ENCODE measurements at regions not wholly inside any gene's neighbourhood (a gene's known extent, or its start where the extent isn't known, plus 50 kb on each side); places are given as distances from the start of the nearest gene placed in this dataset.
"Not testable (repeated sequence)": the region's sequence is repeated elsewhere in the genome, so short reads cannot be mapped to it uniquely, and the experiment has no call there.

GRCh38 chr12:14032191-14032590 lies 50.8 kb upstream of the GRIN2B start:
- not testable (repeated sequence) for H3K27me3 ChIP-seq (ENCODE audit: insufficient read depth, low read length); H3K4me3 ChIP-seq (ENCODE audit: low read length)

DNA sequence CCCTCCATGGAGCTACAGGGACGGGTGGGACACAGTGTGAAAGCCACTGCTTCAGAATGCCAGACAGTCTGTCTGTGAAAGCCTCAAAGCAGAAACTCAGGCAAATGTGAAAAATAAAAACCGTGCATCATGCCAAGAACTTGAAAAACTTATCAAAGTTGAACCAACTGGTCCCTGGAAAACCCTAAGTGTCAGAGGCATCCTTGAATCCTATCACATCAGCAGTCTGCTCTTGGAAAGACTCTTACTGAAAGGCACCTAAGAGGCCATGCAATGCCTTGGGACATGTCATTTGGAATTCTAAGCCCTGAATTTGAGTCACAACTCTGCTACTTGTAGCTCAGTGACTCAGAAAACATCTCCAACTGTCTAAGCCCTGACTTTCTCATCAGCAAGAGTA lies 62.4 kb upstream of the GRIN2B start:
- Histone ChIP-seq H2AFZ (ENCODE audit: low read depth, low read length) (no peak overlapping the region), H3K9me3 (ENCODE audit: low read length) (no peaks in the 10 kb centered on the region), H3K36me3 (ENCODE audit: insufficient read depth, low read length) (no peaks in the 10 kb centered on the region), H3K4me3 (ENCODE audit: low read length) (no peak overlapping the region), H3K27me3 (ENCODE audit: insufficient read depth, low read length) (peaks cover 6% of the 10 kb centered on the region), H3K4me1 (ENCODE audit: insufficient read depth, low read length) (no peaks in the 10 kb centered on the region)

More at GRCh38 chr12:14032191-14032590, 50.8 kb upstream of the GRIN2B start:
- not testable (repeated sequence) for H3K9me3 ChIP-seq (ENCODE audit: low read length); H3K36me3 ChIP-seq (ENCODE audit: insufficient read depth, low read length); H2AFZ ChIP-seq (ENCODE audit: low read depth, low read length); H3K4me1 ChIP-seq (ENCODE audit: insufficient read depth, low read length)

DNA sequence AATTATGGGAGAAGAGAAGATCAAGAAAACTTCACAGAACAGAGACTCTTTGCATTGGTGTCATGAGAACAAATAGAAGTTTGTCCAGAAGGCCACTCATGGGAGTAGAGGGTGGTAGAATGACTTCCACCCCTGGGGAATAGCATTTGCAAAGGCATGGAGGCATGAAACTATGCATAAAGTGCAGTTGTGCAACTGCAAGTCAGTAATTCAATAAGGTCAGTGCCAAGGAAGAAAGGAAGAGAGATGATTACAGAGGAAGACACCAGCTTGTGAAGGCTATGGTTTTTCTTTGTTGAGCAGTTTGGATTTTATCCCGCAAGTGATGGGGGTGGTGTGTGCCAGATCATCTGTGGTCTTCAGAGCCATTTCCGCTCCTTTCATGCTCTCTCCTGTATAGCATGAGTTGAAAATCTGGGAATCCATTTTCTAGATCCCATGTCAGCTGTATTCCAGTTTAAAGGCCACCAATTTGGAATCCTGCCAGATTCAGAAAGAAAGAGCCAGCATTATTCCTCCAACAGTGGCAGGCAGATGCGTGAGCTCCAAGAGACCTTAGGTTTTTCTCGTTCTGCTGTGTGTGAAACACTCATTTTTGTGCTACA lies 67.6 kb upstream of the GRIN2B start:
- Histone ChIP-seq H3K9me3 (ENCODE audit: low read length) (no peaks in the 10 kb centered on the region), H3K4me1 (ENCODE audit: insufficient read depth, low read length) (no peaks in the 10 kb centered on the region), H3K27me3 (ENCODE audit: insufficient read depth, low read length) (peaks cover 7% of the 10 kb centered on the region), H3K4me3 (ENCODE audit: low read length) (no peak overlapping the region), H3K36me3 (ENCODE audit: insufficient read depth, low read length) (no peaks in the 10 kb centered on the region), H2AFZ (ENCODE audit: low read depth, low read length) (no peak overlapping the region)

DNA sequence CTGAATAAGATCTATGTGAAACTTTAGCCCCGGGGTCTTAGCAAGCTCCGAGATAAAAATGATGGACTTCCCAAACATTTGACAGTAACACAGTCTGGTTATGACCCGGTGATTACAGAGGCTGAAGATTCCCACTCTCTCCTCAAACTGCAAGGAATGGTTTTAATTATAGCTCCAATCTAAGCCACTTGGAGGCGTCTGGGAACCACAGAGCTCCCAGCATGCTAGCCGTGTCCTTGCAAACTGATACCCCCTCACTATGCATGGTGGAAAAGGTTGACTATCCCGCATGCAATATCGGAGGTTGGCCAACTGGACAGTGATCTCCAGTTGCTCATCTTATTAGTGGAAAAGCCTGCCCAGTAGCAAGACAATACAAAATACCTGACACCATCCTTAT lies 76.5 kb upstream of the GRIN2B start:
- Histone ChIP-seq H3K27me3 (ENCODE audit: insufficient read depth, low read length) (no peaks in the 10 kb centered on the region), H2AFZ (ENCODE audit: low read depth, low read length) (no peak overlapping the region), H3K9me3 (ENCODE audit: low read length) (no peaks in the 10 kb centered on the region), H3K36me3 (ENCODE audit: insufficient read depth, low read length) (no peaks in the 10 kb centered on the region), H3K4me1 (ENCODE audit: insufficient read depth, low read length) (peaks cover 3% of the 10 kb centered on the region), H3K4me3 (ENCODE audit: low read length) (no peak overlapping the region)

GRCh38 chr12:14058717-14059116 lies 77.3 kb upstream of the GRIN2B start:
- no peak overlapping the region for H3K4me3 ChIP-seq (ENCODE audit: low read length)
- no peaks in the 10 kb centered on the region for H3K36me3 ChIP-seq (ENCODE audit: insufficient read depth, low read length)
- no peaks in the 10 kb centered on the region for H3K9me3 ChIP-seq (ENCODE audit: low read length)
- no peak overlapping the region for H2AFZ ChIP-seq (ENCODE audit: low read depth, low read length)
- H3K27me3 ChIP-seq (ENCODE audit: insufficient read depth, low read length): no peaks in the 10 kb centered on the region
- peaks cover 3% of the 10 kb centered on the region for H3K4me1 ChIP-seq (ENCODE audit: insufficient read depth, low read length)

GRCh38 chr12:14059548-14059947 lies 78.1 kb upstream of the GRIN2B start:
- Histone ChIP-seq H2AFZ (ENCODE audit: low read depth, low read length) (no peak overlapping the region), H3K27me3 (ENCODE audit: insufficient read depth, low read length) (no peaks in the 10 kb centered on the region)

GRCh38 chr12:14065616-14066015 lies 84.2 kb upstream of the GRIN2B start:
- Histone ChIP-seq H3K9me3 (ENCODE audit: low read length) (no peaks in the 10 kb centered on the region), H3K36me3 (ENCODE audit: insufficient read depth, low read length) (no peaks in the 10 kb centered on the region), H3K4me1 (ENCODE audit: insufficient read depth, low read length) (no peaks in the 10 kb centered on the region), H2AFZ (ENCODE audit: low read depth, low read length) (no peak overlapping the region), H3K4me3 (ENCODE audit: low read length) (no peak overlapping the region), H3K27me3 (ENCODE audit: insufficient read depth, low read length) (no peaks in the 10 kb centered on the region)

More at GRCh38 chr12:14059548-14059947, 78.1 kb upstream of the GRIN2B start:
- H3K4me1 ChIP-seq (ENCODE audit: insufficient read depth, low read length): peaks cover 3% of the 10 kb centered on the region
- H3K4me3 ChIP-seq (ENCODE audit: low read length): no peak overlapping the region
- no peaks in the 10 kb centered on the region for H3K9me3 ChIP-seq (ENCODE audit: low read length)
- H3K36me3 ChIP-seq (ENCODE audit: insufficient read depth, low read length): no peaks in the 10 kb centered on the region

DNA sequence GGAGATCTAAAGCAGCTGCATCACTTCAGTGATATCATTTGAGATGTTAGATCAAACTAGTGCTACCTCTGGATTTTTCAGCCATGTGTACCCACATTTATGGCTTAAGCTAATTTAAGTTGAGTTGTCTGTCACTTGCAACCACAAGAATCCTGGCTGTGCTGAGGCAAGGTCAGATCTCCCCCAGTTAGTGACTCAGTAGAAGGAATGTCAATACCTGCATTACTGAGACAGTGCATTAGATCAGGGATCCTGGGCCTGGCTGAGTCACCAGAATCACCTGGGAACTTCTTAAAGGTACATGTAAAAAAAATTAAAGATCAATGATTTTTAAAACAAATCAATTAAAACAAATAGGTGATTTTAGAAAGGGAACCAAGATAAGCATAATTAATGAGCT lies 84.6 kb upstream of the GRIN2B start:
- no peak overlapping the region for H3K4me3 ChIP-seq (ENCODE audit: low read length)
- no peaks in the 10 kb centered on the region for H3K9me3 ChIP-seq (ENCODE audit: low read length)
- H3K4me1 ChIP-seq (ENCODE audit: insufficient read depth, low read length): no peaks in the 10 kb centered on the region
- no peak overlapping the region for H2AFZ ChIP-seq (ENCODE audit: low read depth, low read length)
- H3K36me3 ChIP-seq (ENCODE audit: insufficient read depth, low read length): no peaks in the 10 kb centered on the region
- no peaks in the 10 kb centered on the region for H3K27me3 ChIP-seq (ENCODE audit: insufficient read depth, low read length)

- Histone ChIP-seq H2AFZ (ENCODE audit: low read depth, low read length) (no peak overlapping the region), H3K36me3 (ENCODE audit: insufficient read depth, low read length) (no peaks in the 10 kb centered on the region)
Observed at GRCh38 chr12:14068961-14069360, 87.6 kb upstream of the GRIN2B start.

DNA sequence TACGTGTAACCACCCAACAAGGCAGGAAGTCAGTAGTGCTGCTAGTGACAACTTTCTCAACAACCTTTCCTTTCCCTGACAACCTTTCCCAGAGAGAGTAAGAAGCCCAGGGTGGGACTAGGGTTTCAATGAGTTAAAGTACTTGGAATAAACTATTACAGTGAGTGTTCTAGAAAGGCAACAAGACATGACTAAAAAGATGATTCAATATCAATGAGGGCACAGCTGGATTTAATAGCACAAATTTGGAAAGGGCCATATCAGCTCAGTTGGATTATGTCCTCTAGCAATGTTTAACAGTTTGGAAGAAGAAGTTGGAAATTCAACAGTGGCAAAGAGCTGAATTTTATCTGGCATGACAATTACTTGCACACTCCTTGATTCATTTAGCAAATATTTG lies 90.4 kb upstream of the GRIN2B start:
- H2AFZ ChIP-seq (ENCODE audit: low read depth, low read length): no peak overlapping the region
- H3K27me3 ChIP-seq (ENCODE audit: insufficient read depth, low read length): no peaks in the 10 kb centered on the region
- no peaks in the 10 kb centered on the region for H3K9me3 ChIP-seq (ENCODE audit: low read length)
- no peak overlapping the region for H3K4me3 ChIP-seq (ENCODE audit: low read length)
- H3K36me3 ChIP-seq (ENCODE audit: insufficient read depth, low read length): no peaks in the 10 kb centered on the region
- peaks cover 6% of the 10 kb centered on the region for H3K4me1 ChIP-seq (ENCODE audit: insufficient read depth, low read length)

More at GRCh38 chr12:14068961-14069360, 87.6 kb upstream of the GRIN2B start:
- Histone ChIP-seq H3K9me3 (ENCODE audit: low read length) (no peaks in the 10 kb centered on the region), H3K27me3 (ENCODE audit: insufficient read depth, low read length) (no peaks in the 10 kb centered on the region), H3K4me1 (ENCODE audit: insufficient read depth, low read length) (peaks cover 6% of the 10 kb centered on the region), H3K4me3 (ENCODE audit: low read length) (no peak overlapping the region)

DNA sequence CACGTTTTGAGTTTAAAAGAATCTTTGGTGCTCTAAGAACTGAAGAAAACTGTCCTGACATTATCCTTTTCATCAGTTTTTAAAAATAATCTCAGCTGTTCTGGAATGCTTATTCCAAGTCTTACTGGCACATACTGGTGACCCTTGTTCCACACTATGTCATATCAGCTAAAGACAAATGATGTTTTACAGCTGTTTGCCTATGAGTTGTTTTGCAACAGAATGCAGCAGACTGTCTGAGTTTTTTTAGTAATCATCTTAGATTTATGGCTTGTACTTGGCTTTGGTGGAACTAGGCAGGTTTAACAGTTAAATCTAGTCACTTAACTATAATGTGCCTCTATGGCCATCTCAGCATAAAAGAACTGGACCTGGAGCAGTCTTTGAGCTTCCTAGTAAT lies 91.6 kb upstream of the GRIN2B start:
- Histone ChIP-seq H3K27me3 (ENCODE audit: insufficient read depth, low read length) (no peaks in the 10 kb centered on the region), H3K9me3 (ENCODE audit: low read length) (no peaks in the 10 kb centered on the region), H2AFZ (ENCODE audit: low read depth, low read length) (no peak overlapping the region), H3K4me3 (ENCODE audit: low read length) (no peak overlapping the region), H3K4me1 (ENCODE audit: insufficient read depth, low read length) (peaks cover 6% of the 10 kb centered on the region), H3K36me3 (ENCODE audit: insufficient read depth, low read length) (no peaks in the 10 kb centered on the region)

DNA sequence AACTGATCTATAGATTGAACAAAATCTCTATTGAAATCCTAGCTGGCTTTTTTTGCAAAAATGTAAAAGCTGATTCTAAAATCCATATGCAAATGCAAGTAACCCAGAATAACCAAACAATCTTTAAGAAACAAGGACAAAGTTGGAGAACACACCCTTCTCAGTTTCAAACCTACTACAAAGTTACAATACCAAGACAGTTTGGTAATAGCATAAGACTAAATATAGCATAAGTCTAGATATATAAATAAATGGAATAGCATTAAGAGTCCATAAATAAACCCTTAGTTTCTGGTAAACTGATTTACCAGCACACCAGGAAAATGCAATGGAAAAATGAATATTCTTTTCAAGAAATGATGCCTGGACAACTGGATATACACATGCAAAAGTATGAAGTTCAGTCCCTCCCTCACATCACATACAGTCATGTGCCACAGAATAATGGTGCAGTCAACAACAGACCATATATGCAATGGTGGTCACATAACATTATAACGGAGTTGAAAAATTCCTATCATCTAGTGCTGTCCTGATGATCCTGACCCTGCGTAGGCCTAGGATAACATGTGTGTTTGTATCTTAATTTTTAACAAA lies 94.5 kb upstream of the GRIN2B start:
- peaks cover 6% of the 10 kb centered on the region for H3K4me1 ChIP-seq (ENCODE audit: insufficient read depth, low read length)
- no peaks in the 10 kb centered on the region for H3K27me3 ChIP-seq (ENCODE audit: insufficient read depth, low read length)
- H2AFZ ChIP-seq (ENCODE audit: low read depth, low read length): no peak overlapping the region
- H3K9me3 ChIP-seq (ENCODE audit: low read length): no peaks in the 10 kb centered on the region
- no peaks in the 10 kb centered on the region for H3K36me3 ChIP-seq (ENCODE audit: insufficient read depth, low read length)
- H3K4me3 ChIP-seq (ENCODE audit: low read length): no peak overlapping the region

DNA sequence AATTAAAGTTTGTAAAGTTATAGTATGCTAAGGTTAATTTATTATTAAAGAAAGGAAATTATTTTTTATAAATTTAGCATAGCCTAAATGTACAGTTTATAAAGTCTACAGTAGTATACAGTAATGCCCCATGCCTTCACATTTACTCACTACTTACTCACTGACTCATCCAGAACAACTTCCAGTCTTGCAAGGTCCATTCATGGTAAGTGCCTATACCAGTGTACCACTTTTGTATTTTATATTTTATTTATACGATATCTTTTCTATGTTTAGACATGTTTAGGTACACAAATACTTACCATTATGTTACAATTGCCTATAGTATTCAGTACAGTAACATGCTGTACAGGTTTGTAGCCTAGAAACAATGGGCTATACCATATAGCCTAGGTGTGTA lies 95.1 kb upstream of the GRIN2B start:
- H3K9me3 ChIP-seq (ENCODE audit: low read length): no peaks in the 10 kb centered on the region
- no peaks in the 10 kb centered on the region for H3K27me3 ChIP-seq (ENCODE audit: insufficient read depth, low read length)
- no peaks in the 10 kb centered on the region for H3K36me3 ChIP-seq (ENCODE audit: insufficient read depth, low read length)
- H3K4me1 ChIP-seq (ENCODE audit: insufficient read depth, low read length): peaks cover 6% of the 10 kb centered on the region
- H3K4me3 ChIP-seq (ENCODE audit: low read length): no peak overlapping the region
- H2AFZ ChIP-seq (ENCODE audit: low read depth, low read length): no peak overlapping the region

DNA sequence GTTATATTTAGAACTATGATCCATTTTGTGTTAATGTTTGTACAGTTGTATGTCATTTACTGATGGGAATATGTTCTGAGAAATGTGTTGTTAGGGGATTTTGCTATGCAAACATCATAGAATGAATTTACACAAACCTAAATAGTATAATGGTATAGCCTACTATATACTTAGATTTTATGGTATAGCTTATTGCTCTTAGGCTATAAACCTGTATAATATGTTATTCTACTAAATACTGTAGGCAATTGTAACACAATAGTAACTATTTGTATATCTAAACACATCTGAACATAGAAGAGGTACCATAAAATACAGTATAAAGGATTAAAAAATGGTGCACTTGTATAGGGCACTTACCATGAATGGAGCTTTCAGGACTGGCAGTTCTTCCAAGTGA lies 105.4 kb upstream of the GRIN2B start:
- no peaks in the 10 kb centered on the region for H3K4me1 ChIP-seq (ENCODE audit: insufficient read depth, low read length)
- no peaks in the 10 kb centered on the region for H3K36me3 ChIP-seq (ENCODE audit: insufficient read depth, low read length)
- H3K4me3 ChIP-seq (ENCODE audit: low read length): no peak overlapping the region
- H2AFZ ChIP-seq (ENCODE audit: low read depth, low read length): no peak overlapping the region
- no peaks in the 10 kb centered on the region for H3K27me3 ChIP-seq (ENCODE audit: insufficient read depth, low read length)
- no peaks in the 10 kb centered on the region for H3K9me3 ChIP-seq (ENCODE audit: low read length)
